NCI-H69 (cell line): ENCODE measurements at regions not wholly inside any gene's neighbourhood (a gene's known extent, or its start where the extent isn't known, plus 50 kb on each side); places are given as distances from the start of the nearest gene placed in this dataset.
"Not testable (repeated sequence)": the region's sequence is repeated elsewhere in the genome, so short reads cannot be mapped to it uniquely, and the experiment has no call there.

Source experiments
- DNase-seq: peaks from one replicate; lab custom pipeline; 2025; lab: John Stamatoyannopoulos, UW

DNA sequence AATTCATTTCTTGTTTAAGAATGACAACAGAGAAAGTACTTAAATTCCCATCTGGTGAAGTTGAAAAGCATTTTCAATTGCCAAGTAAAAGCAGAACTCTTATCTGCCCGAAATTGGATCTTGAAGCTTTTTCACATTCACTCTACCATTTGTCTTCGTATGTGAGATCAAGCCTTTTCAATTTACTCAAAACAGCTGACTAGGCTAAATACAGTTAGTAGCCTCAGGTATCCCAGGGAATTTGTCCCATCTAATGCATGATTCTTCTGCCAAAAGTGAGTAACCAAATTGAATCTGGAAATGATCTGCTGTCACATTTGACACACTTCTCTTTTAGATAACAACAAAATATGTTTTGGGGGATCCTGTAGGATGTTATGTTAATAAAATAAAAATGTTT, 596.8 kb upstream of the HS3ST5 start:
- DNase-seq = no peak

GRCh38 chr6:114936080-114936479, 593.3 kb upstream of the HS3ST5 start:
- DNase-seq = peak; percentile 41

GRCh38 chr6:114934079-114934478, 591.3 kb upstream of the HS3ST5 start:
- no peak for DNase-seq

DNA sequence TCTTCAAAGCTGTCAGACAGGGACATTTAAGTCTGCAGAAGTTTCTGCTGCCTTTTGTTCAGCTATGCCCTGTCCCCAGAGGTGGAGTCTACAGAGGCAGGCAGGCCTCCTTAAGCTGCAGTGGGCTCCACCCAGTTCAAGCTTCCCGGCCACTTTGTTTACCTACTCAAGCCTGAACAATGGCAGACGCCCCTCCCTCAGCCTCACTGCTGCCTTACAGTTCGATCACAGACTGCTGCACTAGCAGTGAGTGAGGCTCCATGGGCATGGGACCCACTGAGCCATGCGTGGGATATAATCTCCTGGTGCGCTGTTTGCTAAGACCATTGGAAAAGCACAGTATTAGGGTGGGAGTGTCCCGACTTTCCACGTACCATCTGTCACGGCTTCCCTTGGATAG, 585.9 kb upstream of the HS3ST5 start:
- DNase-seq = not testable (repeated sequence)

- no peak for DNase-seq
These were observed 563.3 kb upstream of the HS3ST5 start for GRCh38 chr6:114906096-114906495.

DNA sequence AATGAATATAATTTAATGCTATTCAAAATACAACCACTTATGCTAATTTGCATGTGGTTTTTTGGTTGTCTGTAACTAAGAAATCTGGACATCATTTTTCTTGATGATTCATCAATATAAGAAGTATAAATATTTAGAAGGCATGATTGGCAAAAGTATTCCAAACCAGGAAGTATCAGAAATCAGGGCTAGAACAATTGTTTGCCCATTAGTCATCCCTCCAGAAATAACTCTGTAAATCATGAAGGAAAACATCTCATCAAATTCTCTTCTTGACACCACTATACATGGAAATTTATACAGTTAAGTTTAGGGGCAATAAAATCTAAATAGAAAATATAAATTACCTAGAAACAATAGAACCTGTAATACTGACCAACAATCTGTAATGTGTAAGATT, 554.7 kb upstream of the HS3ST5 start:
- DNase-seq = no peak

DNA sequence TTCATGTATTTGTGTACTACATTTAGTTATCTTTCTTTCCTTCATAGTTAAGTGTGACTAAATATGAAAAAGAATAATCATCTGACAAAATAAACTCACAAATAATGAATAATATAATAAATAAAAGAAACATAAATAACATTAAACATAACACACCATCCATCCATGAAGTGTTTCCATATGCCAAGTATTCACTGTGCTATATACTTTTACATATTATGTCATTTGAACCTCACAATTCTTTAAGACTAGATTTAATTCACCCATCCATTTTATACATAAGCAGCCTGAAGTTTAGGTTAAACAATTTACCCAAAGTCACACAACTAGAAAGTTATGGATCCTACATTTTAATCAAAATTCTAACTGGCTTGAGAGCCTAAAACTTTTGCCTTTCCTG, 549.4 kb upstream of the HS3ST5 start:
- DNase-seq = no peak

GRCh38 chr6:114888241-114888640, 545.4 kb upstream of the HS3ST5 start:
- DNase-seq = no peak

DNA sequence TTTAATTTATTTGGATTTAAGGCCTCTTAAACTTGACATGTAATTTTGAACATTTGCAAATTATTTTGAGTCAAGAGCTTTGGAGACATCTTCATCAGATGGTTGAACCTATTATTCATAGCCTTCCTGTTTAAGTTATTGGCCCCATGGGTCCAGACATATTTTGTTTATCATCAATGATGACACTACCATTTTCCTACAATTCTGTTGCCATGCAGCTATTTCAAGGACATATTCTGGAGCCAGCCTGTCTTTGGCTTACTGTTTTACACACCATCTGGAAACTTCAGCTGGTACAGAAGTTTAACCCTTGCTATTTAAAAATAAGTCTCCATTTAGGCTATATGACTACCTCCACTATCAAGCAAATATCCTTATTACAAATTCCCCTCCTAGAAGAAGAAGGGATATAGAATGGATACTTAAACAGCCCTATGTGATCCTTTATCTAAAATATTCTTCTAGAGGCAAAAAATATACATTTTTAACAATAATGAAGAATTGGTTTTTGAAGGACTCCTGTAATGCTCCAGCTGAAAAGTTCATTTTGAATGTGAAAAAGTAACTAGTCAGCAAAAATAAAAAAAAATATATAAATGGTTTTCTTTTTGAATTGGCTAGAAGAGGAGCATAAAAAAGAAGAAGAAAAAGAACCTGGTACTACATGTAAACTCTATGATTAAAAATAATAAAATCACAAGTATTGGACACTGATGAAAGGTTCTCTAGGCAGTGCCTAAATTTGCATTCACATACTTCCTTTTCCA, 544.0 kb upstream of the HS3ST5 start:
- peak; percentile 2 for DNase-seq

DNA sequence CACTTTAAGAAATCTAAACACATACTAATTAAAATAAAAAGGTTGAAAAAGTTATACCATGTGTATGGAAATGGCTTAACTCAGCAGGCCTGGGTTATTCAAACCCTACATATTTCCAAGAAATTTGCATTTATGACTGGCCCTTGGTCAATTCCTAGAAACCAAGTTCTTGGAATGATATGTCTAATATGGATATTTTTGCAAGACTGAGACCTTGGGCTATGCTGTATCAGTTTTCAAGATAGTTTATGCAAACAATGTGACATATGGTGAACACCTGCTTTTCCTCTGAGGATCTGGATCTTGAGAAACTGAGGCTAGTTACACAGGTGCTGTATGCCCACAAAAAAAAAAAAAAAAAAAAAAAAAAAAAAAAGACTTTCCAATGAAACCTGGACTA, 536.9 kb upstream of the HS3ST5 start:
- DNase-seq = no peak

GRCh38 chr6:114878091-114878490, 535.3 kb upstream of the HS3ST5 start:
- no peak for DNase-seq

DNA sequence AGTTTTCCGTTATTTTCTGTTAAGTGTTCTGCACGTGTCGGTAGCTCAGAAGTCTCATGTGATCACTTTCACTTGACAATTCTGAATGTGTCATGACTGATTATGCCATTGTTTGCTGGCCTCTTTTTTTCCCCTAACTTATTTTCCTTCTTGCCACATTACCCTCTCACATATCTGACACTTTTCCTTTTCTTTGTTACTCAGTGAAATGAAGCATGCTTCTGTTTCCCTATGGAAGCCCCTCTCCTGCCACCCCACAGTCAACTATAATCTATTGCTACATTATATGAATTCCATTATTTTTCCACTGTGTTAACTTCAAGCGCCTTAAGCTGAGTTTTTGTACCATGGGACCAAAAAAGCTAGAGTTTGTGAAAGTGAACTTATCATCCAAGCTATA, 531.6 kb upstream of the HS3ST5 start:
- DNase-seq = no peak

- not testable (repeated sequence) for DNase-seq
These were observed 522.7 kb upstream of the HS3ST5 start for GRCh38 chr6:114865506-114865905.

GRCh38 chr6:114863610-114864009, 520.8 kb upstream of the HS3ST5 start:
- no peak for DNase-seq

DNA sequence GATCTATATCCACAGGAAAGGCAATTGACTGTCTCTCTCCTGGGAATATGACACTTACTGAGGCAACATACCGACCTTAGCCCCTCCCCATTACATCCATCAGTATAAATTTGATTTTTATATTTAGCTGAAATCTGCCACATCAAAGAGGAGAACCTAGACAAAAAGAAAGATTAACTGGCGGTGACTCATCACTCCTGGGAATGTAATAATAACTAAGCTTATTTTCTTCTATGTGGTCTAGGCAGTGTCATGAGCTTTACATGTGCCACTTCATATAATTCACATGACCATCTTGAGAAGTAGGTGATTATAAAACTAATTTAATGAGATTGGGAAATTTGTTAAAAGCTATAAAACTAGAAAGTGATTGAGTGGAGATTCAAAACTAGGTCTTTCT, 520.0 kb upstream of the HS3ST5 start:
- peak; percentile 15 for DNase-seq

DNA sequence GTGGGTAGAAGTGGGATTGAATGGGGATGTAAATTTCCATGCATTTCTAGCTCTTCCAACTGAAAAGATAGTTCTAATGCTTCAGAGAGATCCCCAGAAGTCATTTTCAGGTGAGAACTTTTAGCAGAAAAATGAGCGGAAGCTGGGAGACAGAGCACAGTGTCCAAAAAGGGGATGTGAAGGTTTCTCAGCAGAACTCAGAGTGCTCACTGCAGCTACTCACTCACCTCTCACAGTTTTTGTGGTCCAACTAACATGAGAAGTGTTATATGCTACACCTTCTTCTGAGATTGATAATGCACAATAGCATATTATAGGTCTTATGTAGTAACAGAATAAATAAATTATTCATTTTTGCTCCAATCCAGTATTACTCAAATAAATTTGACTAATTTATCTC, 519.2 kb upstream of the HS3ST5 start:
- DNase-seq = no peak

DNA sequence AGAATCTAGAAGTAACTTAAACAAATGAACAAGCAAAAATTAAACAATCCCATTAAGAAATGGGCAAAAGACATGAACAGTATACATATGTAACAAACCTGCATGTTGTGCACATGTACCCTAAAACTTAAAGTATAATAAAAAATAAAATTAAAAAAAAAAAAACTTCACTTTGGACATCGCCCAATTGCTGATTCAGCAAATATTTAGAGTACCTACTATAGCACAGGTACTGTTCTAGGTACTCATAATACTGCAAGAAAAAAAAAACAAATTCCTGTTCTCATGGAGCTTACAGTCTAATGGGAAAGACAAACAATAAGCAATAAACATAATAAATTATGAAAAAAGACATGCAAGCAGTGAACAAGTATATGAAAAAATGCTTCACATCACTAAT, 501.5 kb upstream of the HS3ST5 start:
- no peak for DNase-seq

GRCh38 chr6:114839019-114839418, 496.2 kb upstream of the HS3ST5 start:
- no peak for DNase-seq

GRCh38 chr6:114833211-114833610, 490.4 kb upstream of the HS3ST5 start:
- no peak for DNase-seq

GRCh38 chr6:114830515-114830914, 487.7 kb upstream of the HS3ST5 start:
- DNase-seq = no peak

- no peak for DNase-seq
These were observed 484.3 kb upstream of the HS3ST5 start for GRCh38 chr6:114827135-114827534.

- DNase-seq = no peak
These were observed 481.6 kb upstream of the HS3ST5 start for GRCh38 chr6:114824409-114824808.

DNA sequence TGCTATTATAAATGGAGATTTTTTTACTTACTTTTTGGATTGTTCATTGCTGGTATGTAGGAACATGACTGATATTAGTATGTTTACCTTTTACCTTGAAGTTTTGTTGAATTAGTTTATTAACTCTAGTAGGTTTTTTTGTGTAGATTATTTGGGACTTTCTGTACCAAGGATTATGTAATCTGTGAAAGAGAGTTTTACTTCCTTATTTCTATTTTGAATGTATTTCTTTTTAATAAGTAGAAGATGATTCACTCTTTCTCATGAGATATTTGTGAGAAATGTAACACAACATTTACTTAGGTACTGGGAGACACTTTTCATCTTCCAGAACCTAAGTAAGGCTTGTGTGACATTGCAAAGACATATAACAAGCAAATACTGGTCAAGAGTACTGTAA, 473.9 kb upstream of the HS3ST5 start:
- DNase-seq = no peak

- DNase-seq = no peak
These were observed 467.6 kb upstream of the HS3ST5 start for GRCh38 chr6:114810468-114810867.
